ENCODE measurements at regions not wholly inside any gene's neighbourhood (a gene's known extent, or its start where the extent isn't known, plus 50 kb on each side); places are given as distances from the start of the nearest gene placed in this dataset.
"Not testable (repeated sequence)": the region's sequence is repeated elsewhere in the genome, so short reads cannot be mapped to it uniquely, and the experiment has no call there.

- peak; percentile 53 for DNase-seq
Measured at GRCh38 chr9:33623658-33624586, 99.9 kb downstream of the ANKRD18B start.

DNA sequence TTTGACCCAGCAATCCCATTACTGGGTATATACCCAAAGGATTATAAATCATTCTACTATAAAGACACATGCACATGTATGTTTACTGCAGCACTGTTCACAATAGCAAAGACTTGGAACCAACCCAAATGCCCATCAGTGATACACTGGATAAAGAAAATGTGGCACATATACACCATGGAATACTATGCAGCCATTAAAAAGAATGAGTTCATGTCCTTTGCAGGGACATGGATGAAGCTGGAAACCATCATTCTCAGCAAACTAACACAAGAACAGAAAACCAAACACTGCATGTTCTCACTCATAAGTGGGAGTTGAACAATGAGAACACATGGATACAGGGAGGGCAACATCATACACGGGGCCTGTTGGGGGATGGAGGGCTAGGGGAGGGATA is 104.3 kb downstream of the ANKRD18B start:
- not testable (repeated sequence) for DNase-seq

GRCh38 chr9:33628865-33629410 is 104.9 kb downstream of the ANKRD18B start:
- no peak for DNase-seq

DNA sequence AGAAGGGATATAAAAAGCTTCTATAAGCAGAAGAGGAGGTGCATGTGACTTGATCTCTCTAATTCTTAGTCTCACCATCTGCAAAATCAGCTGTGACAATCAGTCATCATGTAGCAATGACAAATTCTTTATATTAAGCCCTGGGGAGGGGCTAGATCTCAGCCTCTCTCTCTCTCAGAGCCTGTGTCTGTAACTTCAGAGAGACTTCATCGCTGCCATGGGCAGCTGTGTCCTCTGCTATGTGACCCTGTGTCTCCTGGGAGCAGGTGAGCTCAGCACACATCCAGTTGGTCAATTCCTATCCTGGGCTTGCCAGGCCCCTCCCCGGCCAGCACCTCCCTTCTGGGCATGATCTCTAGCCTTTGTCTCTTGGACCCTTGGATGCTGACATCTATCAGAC is 109.6 kb downstream of the ANKRD18B start:
- DNase-seq: no peak

DNA sequence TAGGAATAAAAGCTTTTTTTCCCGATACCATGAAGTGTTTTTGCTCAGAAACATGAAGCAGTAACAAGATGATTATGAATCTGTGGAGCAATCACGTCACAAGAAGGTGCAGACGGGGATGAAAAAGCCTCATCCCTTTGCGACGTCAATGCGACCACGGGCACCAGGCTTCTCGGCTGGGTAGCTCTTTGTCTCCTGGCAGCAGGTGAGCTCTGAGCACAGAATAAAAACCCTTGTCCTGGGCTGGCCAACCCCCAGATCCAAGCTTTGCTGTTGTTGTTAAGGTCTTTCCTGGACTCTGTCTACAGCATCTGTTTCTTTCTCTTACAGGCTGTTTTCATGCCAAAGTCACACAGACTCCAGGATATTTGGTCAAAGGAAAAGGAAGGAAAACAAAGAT is 113.8 kb downstream of the ANKRD18B start:
- DNase-seq: no peak

DNA sequence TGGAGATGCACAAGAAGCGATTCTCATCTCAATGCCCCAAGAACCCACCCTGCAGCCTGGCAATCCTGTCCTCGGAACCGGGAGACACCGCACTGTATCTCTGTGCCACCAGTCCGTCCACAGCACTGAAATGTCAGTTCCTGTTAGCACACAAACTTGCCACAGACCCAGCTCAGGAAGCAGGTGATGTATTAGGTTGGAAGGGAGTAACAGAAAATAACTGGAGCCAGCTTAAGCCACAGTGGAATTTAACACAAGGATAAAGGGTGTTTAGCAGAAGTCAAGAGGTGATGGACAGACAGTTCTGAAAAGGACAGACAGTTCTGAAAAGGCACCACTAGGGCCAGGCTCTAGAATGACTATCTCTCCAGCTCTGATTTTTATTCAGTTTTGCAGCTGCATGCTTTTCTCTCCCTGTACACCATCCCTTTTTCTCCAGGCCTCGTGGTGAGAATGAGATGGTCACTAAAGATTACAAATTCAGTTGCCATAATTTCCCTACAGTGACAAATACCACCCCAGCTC is 114.4 kb downstream of the ANKRD18B start:
- DNase-seq: no peak

DNA sequence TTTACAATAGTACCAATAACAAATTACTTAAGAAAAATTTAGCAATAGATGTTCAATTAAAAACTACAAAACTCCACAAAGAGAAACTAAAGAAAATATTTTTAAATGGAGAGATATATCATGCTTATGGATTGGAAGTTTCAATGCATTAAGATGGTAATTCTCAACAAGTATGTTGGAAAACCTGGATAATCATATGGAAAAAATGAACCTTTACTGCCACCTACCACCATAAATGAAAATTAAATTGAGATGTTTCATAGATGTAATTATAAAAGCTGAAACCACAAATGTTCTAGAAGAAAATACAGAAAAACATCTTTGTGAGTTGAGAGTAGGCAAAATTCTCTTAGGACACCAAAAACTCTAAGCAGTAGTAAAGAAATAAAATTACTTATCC is 121.7 kb downstream of the ANKRD18B start:
- no peak for DNase-seq

DNA sequence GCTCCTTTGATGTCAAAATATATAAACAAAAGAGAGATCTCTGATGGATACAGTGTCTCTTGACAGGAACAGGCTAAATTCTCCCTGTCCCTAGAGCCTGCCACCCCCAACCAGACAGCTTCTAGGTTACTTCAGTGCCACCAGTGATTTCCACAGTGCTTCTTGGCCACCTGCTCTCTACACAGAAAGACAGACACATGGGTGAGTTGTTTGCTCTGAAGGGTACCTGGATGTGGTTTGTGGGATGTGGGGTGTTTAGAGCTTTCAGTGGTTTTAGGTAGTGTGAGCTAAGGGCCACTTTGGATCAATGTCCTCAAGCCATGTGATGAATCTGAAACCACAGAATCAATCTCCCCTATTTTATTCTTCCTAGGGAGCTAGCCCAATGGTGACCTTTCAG is 125.4 kb downstream of the ANKRD18B start:
- no peak for DNase-seq

DNA sequence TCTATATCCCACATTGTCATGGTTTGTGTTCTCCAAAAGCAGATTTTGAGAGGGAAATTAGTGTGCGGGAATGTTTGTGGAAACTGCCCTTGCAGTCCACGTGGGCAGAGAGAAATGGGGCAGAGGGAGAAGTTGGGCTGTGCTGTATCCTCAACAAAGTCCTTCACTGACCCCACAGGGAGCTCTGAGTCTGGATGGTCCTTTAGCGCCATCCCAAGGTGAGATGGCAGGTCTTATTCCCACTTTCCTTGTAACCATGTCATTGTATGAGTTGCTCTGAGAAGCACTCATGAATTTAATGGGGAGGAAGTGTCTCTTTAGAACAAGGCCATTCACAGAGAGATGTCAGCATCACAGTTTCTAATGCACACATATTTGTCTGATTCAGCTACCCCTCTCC is 127.1 kb downstream of the ANKRD18B start:
- no peak for DNase-seq

DNA sequence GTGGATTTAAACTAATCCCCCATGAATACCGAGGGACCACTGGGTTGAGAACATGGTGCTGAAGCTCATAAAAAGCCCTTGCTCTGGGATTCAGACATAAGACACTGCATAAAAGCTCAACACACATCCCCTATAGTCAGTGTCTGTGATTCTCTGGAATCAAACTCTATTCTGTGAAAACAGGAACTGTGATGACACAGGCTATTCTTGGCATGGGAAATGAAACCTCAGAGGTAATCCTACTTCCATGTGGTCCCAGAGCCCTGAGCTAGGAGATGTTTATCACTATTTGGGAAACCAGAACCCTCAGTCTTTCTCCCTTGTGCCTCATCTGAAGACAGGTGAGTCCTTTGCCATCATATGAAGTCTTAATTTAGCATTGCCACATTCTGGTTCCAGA is 135.4 kb upstream of the PRSS3 start:
- no peak for DNase-seq

- no peak for DNase-seq
Measured at GRCh38 chr9:33660772-33661171, 134.6 kb upstream of the PRSS3 start.

DNA sequence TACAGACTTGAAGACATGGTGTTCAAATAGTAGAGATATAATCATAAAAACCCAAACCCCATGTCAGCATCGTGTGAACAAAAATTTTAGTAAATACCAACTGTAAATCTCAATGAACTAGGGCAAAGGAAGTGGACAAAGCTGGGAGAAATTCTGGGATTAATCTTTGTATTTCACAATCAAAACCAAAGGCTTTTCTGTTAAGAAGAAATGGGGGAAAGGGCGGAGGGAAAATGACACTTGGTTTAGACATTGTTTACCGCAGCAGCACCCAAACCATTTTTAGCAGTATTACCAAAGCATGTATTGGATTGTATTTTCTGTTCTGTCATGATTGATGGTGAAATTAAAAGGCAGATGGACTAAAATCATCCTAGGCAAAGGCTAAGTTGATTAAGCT is 134.2 kb upstream of the PRSS3 start:
- DNase-seq: no peak

- no peak for DNase-seq
Measured at GRCh38 chr9:33662871-33663270, 132.5 kb upstream of the PRSS3 start.

GRCh38 chr9:33676194-33676745 is 119.1 kb upstream of the PRSS3 start:
- not testable (repeated sequence) for DNase-seq

DNA sequence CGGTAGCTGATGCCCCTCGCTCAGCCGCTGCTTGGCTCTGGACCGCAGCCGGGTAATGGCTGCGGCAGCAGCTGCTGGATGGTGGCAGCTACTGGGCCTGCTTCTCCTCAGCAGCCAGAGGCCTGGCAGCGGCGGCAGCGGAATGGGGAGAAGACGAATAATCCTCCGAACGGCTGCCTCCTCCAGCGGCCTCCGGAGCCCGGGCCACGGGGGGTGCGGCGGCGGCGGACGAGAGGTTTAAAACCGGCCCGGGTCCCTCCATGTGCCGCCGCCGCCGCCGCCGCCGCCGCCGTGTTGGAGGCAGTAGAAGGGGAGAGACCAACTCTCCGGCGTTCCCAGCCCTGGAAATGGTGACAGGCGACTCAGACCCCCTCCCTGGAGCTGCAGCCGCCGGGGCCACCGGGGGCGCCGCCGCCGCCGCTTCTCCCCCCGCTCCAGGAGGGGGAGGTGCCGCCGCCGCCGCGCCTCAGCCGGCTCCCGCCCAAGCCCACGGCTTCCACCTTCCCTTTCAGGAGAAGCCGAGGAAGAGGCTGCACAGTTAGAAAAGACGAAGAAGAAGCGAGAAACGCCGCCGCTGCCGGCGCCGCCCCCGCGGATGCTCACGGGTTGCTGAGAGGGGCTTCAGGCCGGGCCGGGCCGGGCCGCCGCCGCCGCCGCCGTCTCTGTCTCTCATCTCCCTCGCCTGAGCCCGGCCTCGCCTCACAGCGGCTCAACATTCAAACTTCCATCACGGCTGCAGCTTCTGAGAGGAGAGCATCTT is 118.4 kb upstream of the PRSS3 start:
- DNase-seq: peak; percentile 71

GRCh38 chr9:33677506-33677809 is 117.9 kb upstream of the PRSS3 start:
- no peak for DNase-seq

DNA sequence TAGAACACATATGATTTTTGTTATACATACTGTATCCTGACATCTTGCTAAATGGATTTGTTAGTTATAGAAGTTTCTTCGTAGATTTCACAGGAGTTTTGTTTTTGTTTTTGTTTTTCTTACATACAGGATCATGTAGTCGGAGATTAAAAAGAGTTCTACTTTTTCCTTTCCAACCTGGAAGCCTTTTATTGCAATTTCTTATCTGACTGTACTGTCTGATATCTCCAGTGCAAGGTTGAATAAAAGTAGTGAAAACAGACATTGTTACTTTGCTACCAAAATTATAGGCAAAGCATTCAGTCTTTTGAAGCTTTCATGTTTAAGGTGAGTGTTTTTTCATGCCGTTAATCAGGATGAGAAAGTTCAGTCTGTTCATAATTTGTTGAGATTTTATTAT is 117.4 kb upstream of the PRSS3 start:
- DNase-seq: no peak

DNA sequence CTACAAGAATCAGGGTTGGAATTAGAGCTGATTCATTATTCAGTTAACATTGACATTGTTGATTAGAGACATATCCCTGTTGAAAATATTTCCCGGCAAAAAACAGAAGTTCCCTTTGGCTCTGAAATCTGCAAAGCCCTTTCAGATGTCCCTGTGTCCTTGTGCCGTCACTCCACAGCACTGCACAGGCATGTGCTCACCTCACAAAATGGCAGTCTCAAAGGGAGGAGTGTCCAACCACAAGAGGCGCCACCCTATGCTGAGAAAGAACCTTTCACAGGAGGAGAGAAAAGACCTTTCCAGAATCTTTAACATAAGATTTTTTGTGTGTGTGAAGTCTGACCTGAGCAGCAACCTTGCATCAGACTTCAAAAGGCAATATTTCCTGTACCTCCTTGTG is 112.8 kb upstream of the PRSS3 start:
- DNase-seq: no peak

GRCh38 chr9:33684831-33685230 is 110.5 kb upstream of the PRSS3 start:
- no peak for DNase-seq

- DNase-seq: no peak
Measured at GRCh38 chr9:33686942-33687341, 108.4 kb upstream of the PRSS3 start.

DNA sequence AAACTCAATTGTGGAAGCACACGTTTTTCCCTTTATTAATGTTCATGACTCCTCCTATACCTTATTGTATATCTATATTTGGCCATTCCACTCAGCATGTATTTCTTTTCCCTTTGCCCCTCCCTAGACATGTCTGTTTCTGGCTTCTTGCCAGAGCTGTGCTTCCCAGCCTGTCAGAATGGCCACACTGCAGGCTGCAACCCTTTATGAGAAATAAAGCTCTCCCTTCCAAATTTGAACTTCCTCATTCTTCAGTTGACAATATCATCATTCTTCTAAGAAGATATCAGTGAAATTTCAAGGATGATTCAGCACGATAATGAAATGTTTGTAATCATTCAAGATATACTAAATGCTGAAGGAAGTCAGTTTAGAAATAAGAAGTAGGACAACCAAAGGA is 107.6 kb upstream of the PRSS3 start:
- DNase-seq: no peak

DNA sequence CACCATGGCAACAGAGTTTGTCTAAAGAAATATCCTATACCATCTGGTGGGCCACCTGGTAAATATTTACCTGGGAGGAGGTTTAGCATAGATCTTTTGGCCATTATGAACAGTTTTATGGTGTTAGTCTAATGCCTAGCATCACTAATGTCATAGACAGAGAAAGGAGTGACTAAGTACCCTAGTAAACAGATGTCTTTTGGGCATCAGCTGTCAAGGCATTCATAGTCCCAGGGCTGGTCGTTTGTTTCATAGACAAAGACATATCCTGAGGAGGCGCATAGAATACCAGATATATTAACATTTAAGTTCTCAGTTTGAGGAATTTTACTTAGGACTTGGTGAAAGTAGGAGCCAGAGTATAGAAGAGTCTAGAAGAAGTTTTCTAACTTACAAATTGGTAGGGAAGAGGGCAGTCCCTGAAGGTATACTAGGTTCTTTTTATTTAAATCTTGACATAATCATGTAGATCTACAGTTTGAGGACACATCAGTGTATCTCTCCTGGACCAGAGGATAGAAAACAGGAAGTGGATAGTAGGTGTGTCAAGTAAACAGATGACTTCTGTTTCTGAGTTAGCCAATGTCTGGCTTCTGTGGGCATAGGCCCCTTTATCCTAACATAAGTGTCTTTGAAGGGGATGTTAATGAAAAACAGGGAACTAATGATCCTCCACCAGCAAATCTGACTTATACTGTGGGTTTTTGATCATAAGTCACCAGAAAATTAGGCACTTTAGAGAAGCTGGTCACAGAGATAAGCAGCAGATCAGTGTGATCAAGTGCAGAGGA is 105.0 kb upstream of the PRSS3 start:
- DNase-seq: no peak
